Upper lobe of left lung (tissue), 4 donors: ENCODE measurements at regions not wholly inside any gene's neighbourhood (a gene's known extent, or its start where the extent isn't known, plus 50 kb on each side); places are given as distances from the start of the nearest gene placed in this dataset.

ENCODE experiments used
- EP300 ChIP-seq, 4 donors: sonication (generic); formaldehyde crosslinking; IDR thresholded peaks; one replicate each; pipeline ENCODE4 v1.5.1; 2017; ENCODE audit warnings: antibody characterized with exemption in 4 of 4, control low read depth in 2 of 4
- POLR2A ChIP-seq, 4 donors: fragments of 450-650 bp; IDR thresholded peaks; one replicate each; pipeline ENCODE4 v1.5.1; 2016 to 2017; ENCODE audit warnings: antibody characterized with exemption in 4 of 4, mild to moderate bottlenecking in 2 of 4
- POLR2AphosphoS5 ChIP-seq, 2 donors: sonication (generic); formaldehyde crosslinking; IDR thresholded peaks; one replicate each; pipeline ENCODE4 v1.5.1; 2017; ENCODE audit warnings: antibody characterized with exemption in 2 of 2
- TF ChIP-seq, protein P1 (sequence below), 6 experiments: fragments of 450-650 bp in 4 of 6; fragments of 200-600 bp in 2 of 6; sonication (generic) in 2 of 6; IDR thresholded peaks; one replicate each; pipeline ENCODE4 v1.5.1; 2016 to 2019; ENCODE audit warnings: antibody characterized with exemption in 6 of 6

DNA sequence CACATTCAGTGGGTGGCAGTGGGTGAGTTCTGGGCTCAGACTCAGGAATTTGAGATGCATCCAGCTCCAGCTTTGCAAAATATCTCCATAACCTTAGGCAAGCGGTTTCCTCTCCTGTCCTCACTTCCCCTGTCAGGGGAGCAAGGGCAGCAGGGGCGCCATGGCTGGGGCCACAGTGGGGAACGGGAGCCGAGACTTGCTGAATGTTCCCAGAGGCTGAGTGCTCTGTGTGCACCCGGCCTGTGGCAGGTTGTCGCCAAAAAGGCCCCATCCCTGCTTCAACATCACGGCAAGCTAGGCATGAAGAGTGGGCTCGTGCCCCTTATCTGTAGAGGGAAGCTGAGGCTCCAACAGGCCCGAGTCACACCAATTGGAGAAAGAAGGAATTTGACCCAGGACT, 268.8 kb downstream of the NSG2 start:
- TF ChIP-seq POLR2A (IDR thresholded peaks at IDR 0.05) (no peak), EP300 (IDR thresholded peaks at IDR 0.05) (no peak), POLR2AphosphoS5 (IDR thresholded peaks at IDR 0.05) (no peak)
- TF ChIP-seq, protein P1, sequence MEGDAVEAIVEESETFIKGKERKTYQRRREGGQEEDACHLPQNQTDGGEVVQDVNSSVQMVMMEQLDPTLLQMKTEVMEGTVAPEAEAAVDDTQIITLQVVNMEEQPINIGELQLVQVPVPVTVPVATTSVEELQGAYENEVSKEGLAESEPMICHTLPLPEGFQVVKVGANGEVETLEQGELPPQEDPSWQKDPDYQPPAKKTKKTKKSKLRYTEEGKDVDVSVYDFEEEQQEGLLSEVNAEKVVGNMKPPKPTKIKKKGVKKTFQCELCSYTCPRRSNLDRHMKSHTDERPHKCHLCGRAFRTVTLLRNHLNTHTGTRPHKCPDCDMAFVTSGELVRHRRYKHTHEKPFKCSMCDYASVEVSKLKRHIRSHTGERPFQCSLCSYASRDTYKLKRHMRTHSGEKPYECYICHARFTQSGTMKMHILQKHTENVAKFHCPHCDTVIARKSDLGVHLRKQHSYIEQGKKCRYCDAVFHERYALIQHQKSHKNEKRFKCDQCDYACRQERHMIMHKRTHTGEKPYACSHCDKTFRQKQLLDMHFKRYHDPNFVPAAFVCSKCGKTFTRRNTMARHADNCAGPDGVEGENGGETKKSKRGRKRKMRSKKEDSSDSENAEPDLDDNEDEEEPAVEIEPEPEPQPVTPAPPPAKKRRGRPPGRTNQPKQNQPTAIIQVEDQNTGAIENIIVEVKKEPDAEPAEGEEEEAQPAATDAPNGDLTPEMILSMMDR (IDR thresholded peaks at IDR 0.05) = no peak
